H9 (cell line): ENCODE measurements at regions not wholly inside any gene's neighbourhood (a gene's known extent, or its start where the extent isn't known, plus 50 kb on each side); places are given as distances from the start of the nearest gene placed in this dataset.

ENCODE experiments used
- DNase-seq: peaks from one replicate; pipeline ENCODE4 v3.0.0-alpha.2; 2017
- H2AFZ ChIP-seq: one replicate; pipeline ENCODE4 v1.6.1; 2013; ENCODE audit warnings: mild to moderate bottlenecking, low read length, control low read depth, moderate library complexity
- H2AK5ac ChIP-seq: 2 replicates; pipeline ENCODE4 v1.6.1; 2013; ENCODE audit warnings: low read length, control low read depth, mixed read lengths; ENCODE audit not compliant: insufficient read length
- H2BK120ac ChIP-seq: one replicate; pipeline ENCODE4 v1.6.1; 2013; ENCODE audit warnings: low read depth, mild to moderate bottlenecking, low read length, control low read depth, inconsistent platforms; ENCODE audit not compliant: poor library complexity, severe bottlenecking
- H2BK12ac ChIP-seq: 2 replicates; pipeline ENCODE4 v1.6.1; 2013; ENCODE audit warnings: low read length, control low read depth, mixed read lengths, low read depth; ENCODE audit not compliant: insufficient read length
- H2BK15ac ChIP-seq: 2 replicates; pipeline ENCODE4 v1.6.1; 2013; ENCODE audit warnings: low read depth, low read length, control low read depth
- H2BK20ac ChIP-seq: one replicate; pipeline ENCODE4 v1.6.1; 2013; ENCODE audit warnings: low read depth, mild to moderate bottlenecking, low read length, control low read depth, inconsistent platforms; ENCODE audit not compliant: poor library complexity, severe bottlenecking
- H2BK5ac ChIP-seq: 2 replicates; pipeline ENCODE4 v1.6.1; 2013; ENCODE audit warnings: low read length, control low read depth, mixed read lengths; ENCODE audit not compliant: insufficient read length
- H3K14ac ChIP-seq: 2 replicates; pipeline ENCODE4 v1.6.1; 2013; ENCODE audit warnings: low read length, control low read depth; ENCODE audit not compliant: insufficient read depth
- H3K18ac ChIP-seq: 2 replicates; pipeline ENCODE4 v1.6.1; 2013; ENCODE audit warnings: low read depth, mild to moderate bottlenecking, mixed read lengths, low read length, control low read depth; ENCODE audit not compliant: insufficient read length
- H3K23ac ChIP-seq: 2 replicates; pipeline ENCODE4 v1.6.1; 2013; ENCODE audit warnings: low read length, control low read depth, mixed read lengths, low read depth; ENCODE audit not compliant: insufficient read length
- H3K23me2 ChIP-seq: 2 replicates; pipeline ENCODE4 v1.6.1; 2013; ENCODE audit warnings: low read depth, mild to moderate bottlenecking, mixed read lengths, low read length, control low read depth; ENCODE audit not compliant: insufficient read length, poor library complexity, severe bottlenecking
- H3K27ac ChIP-seq: 2 replicates; pipeline ENCODE4 v1.5.1; 2013; ENCODE audit warnings: low read length, control low read depth, mixed read lengths, low read depth; ENCODE audit not compliant: insufficient read length
- H3K27me3 ChIP-seq: 2 replicates; pipeline ENCODE4 v1.6.1; 2013; ENCODE audit warnings: low read length, control low read depth, inconsistent platforms; ENCODE audit not compliant: insufficient read depth
- H3K4ac ChIP-seq: 2 replicates; pipeline ENCODE4 v1.6.1; 2013; ENCODE audit warnings: low read depth, mild to moderate bottlenecking, control low read depth, inconsistent platforms, low read length, moderate library complexity
- H3K4me1 ChIP-seq: 2 replicates; pipeline ENCODE4 v1.6.1; 2013; ENCODE audit warnings: low read length, control low read depth, inconsistent platforms; ENCODE audit not compliant: insufficient read depth
- H3K4me2 ChIP-seq: 2 replicates; pipeline ENCODE4 v1.6.1; 2013; ENCODE audit warnings: low read length, control low read depth, mixed read lengths; ENCODE audit not compliant: insufficient read length, insufficient read depth
- H3K56ac ChIP-seq: 2 replicates; pipeline ENCODE4 v1.6.1; 2013; ENCODE audit warnings: low read depth, mild to moderate bottlenecking, mixed read lengths, low read length, control low read depth; ENCODE audit not compliant: insufficient read length
- H3K79me1 ChIP-seq: 2 replicates; pipeline ENCODE4 v1.6.1; 2013; ENCODE audit warnings: low read depth, mild to moderate bottlenecking, moderate library complexity, low read length, control low read depth, inconsistent platforms; ENCODE audit not compliant: insufficient read depth, poor library complexity, severe bottlenecking
- H3K79me2 ChIP-seq: 2 replicates; pipeline ENCODE4 v1.6.1; 2013; ENCODE audit warnings: low read length, control low read depth, inconsistent platforms; ENCODE audit not compliant: insufficient read depth
- H3K9ac ChIP-seq: 2 replicates; pipeline ENCODE4 v1.6.1; 2013; ENCODE audit warnings: low read length, control low read depth, mixed read lengths; ENCODE audit not compliant: insufficient read length; ENCODE audit errors: extremely low read depth
- H3K9me3 ChIP-seq: one replicate; pipeline ENCODE4 v1.6.1; 2013; ENCODE audit warnings: low read depth, low read length, inconsistent platforms; ENCODE audit not compliant: control insufficient read depth
- H3T11ph ChIP-seq: one replicate; pipeline ENCODE4 v1.6.1; 2013; ENCODE audit warnings: mild to moderate bottlenecking, low read length, control low read depth, inconsistent platforms
- H4K20me1 ChIP-seq: one replicate; pipeline ENCODE4 v1.6.1; 2013; ENCODE audit not compliant: control insufficient read depth, insufficient read length, insufficient read depth
- H4K5ac ChIP-seq: 2 replicates; pipeline ENCODE4 v1.6.1; 2013; ENCODE audit warnings: low read depth, mild to moderate bottlenecking, mixed read lengths, low read length, control low read depth; ENCODE audit not compliant: insufficient read length
- H4K8ac ChIP-seq: replicated peaks from 2 replicates; pipeline ENCODE4 v1.6.1; 2013; ENCODE audit warnings: low read length, control low read depth, mixed read lengths, low read depth; ENCODE audit not compliant: insufficient read length
- H4K91ac ChIP-seq: 2 replicates; pipeline ENCODE4 v1.6.1; 2013; ENCODE audit warnings: low read depth, mild to moderate bottlenecking, moderate library complexity, mixed read lengths, low read length, control low read depth; ENCODE audit not compliant: insufficient read length
- H3K27ac Mint-ChIP-seq, 3 experiments: 2 replicates in 2 of 3; 3 replicates in 1 of 3; pipeline ENCODE4 v1.8.0; 2020 to 2021; ENCODE audit warnings: mixed read lengths in 3 of 3, mild to moderate bottlenecking in 1 of 3, moderate library complexity in 1 of 3
- H3K27me3 Mint-ChIP-seq: 2 replicates; pipeline ENCODE4 v1.8.0; 2021; ENCODE audit warnings: low read depth, mild to moderate bottlenecking, moderate library complexity, mixed read lengths
- H3K36me3 Mint-ChIP-seq, 3 experiments: 2 replicates in 2 of 3; 3 replicates in 1 of 3; pipeline ENCODE4 v1.8.0; 2020 to 2021; ENCODE audit warnings: low read depth in 3 of 3, mixed read lengths in 3 of 3; ENCODE audit not compliant: insufficient read depth in 1 of 3
- H3K4me1 Mint-ChIP-seq, 2 experiments: 2 replicates each; pipeline ENCODE4 v1.8.0; 2020; ENCODE audit warnings: mixed read lengths in 2 of 2
- H3K4me3 Mint-ChIP-seq, 2 experiments: 2 replicates in 1 of 2; 3 replicates in 1 of 2; pipeline ENCODE4 v1.8.0; 2020 to 2021; ENCODE audit warnings: mild to moderate bottlenecking in 2 of 2, mixed read lengths in 2 of 2, moderate library complexity in 1 of 2
- H3K9me3 Mint-ChIP-seq, 2 experiments: 2 replicates in 1 of 2; 3 replicates in 1 of 2; pipeline ENCODE4 v1.8.0; 2020; ENCODE audit warnings: mild to moderate bottlenecking in 2 of 2, mixed read lengths in 2 of 2, moderate library complexity in 1 of 2
- WGBS: extraction: QIAGEN DNeasy Blood & Tissue Kit; methylation state at CpG from one replicate; pipeline ENCODE4 v1.1.7; 2013; ENCODE audit warnings: missing lambda C conversion rate, low lambda C conversion rate, mixed read lengths; ENCODE audit not compliant: insufficient read length; ENCODE audit errors: extremely low coverage; 5-methylcytosine and 5-hydroxymethylcytosine counted together
- TF ChIP-seq, protein P1 (sequence below): fragments of 200-600 bp; sonication (generic); conservative IDR thresholded peaks from 3 replicates; pipeline ENCODE4 v1.8.0; 2021; ENCODE audit warnings: antibody characterized with exemption, mild to moderate bottlenecking

DNA sequence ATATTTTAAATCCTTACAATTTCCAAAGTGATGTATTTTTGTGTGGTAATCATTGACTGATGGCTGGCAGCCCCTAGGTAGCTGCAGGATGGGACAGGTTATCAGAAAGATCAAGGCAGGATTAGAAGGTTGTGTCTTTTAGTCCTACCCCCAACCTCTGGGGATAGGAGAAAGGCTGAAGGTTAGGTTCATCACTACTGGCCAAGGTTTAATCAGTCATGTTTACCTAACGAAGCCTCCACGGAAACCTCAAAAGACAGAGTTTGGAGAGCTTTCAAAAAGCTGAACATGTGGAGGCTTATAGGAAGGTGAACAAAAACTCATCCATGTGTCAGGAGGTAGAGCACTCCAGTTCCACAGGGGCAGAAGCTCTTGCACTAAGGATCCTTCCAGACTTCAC, 77.5 kb upstream of the CD163 start:
- H4K8ac ChIP-seq, result no peak overlapping the region
- no peak overlapping the region for H2BK120ac ChIP-seq
- TF ChIP-seq, protein P1, sequence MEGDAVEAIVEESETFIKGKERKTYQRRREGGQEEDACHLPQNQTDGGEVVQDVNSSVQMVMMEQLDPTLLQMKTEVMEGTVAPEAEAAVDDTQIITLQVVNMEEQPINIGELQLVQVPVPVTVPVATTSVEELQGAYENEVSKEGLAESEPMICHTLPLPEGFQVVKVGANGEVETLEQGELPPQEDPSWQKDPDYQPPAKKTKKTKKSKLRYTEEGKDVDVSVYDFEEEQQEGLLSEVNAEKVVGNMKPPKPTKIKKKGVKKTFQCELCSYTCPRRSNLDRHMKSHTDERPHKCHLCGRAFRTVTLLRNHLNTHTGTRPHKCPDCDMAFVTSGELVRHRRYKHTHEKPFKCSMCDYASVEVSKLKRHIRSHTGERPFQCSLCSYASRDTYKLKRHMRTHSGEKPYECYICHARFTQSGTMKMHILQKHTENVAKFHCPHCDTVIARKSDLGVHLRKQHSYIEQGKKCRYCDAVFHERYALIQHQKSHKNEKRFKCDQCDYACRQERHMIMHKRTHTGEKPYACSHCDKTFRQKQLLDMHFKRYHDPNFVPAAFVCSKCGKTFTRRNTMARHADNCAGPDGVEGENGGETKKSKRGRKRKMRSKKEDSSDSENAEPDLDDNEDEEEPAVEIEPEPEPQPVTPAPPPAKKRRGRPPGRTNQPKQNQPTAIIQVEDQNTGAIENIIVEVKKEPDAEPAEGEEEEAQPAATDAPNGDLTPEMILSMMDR, result no peak
- Mint-ChIP-seq H3K36me3 (no peaks in the 10 kb centered on the region; a peak in 2 of 7 replicates), H3K27me3 (no peaks in the 10 kb centered on the region), H3K4me3 (no peak overlapping the region), H3K9me3 (peaks cover 12 to 16% of the 10 kb centered on the region in 2 experiments; a peak in 4 of 5 replicates), H3K27ac (no peak overlapping the region), H3K4me1 (no peaks in the 10 kb centered on the region)
- H2AK5ac ChIP-seq, result no peak overlapping the region
- H3K14ac ChIP-seq, result no peak overlapping the region
- H3K4me2 ChIP-seq, result no peak overlapping the region
- H3K27ac ChIP-seq, result no peak overlapping the region
- H3K79me2 ChIP-seq, result no peaks in the 10 kb centered on the region
- no peak overlapping the region for H4K5ac ChIP-seq
- DNase-seq, result no peak
- no peak overlapping the region for H3K4ac ChIP-seq
- H2BK5ac ChIP-seq, result no peak overlapping the region
- no peak overlapping the region for H2AFZ ChIP-seq
- no peaks in the 10 kb centered on the region for H4K20me1 ChIP-seq
- no peaks in the 10 kb centered on the region for H3K23me2 ChIP-seq
- no CpG with 5 or more reads among the region's 2 CpGs for WGBS
- no peak overlapping the region for H3K56ac ChIP-seq
- H3K9me3 ChIP-seq, result no peaks in the 10 kb centered on the region
- no peaks in the 10 kb centered on the region for H3K27me3 ChIP-seq
- H3K23ac ChIP-seq, result no peak overlapping the region
- no peak overlapping the region for H2BK12ac ChIP-seq
- H3K4me1 ChIP-seq, result no peaks in the 10 kb centered on the region
- H3K9ac ChIP-seq, result no peak overlapping the region
- no peak overlapping the region for H3T11ph ChIP-seq
- H2BK15ac ChIP-seq, result no peak overlapping the region
- no peak overlapping the region for H4K91ac ChIP-seq
- no peak overlapping the region for H3K18ac ChIP-seq
- no peak overlapping the region for H2BK20ac ChIP-seq
- no peaks in the 10 kb centered on the region for H3K79me1 ChIP-seq
